C1 segment of cervical spinal cord (tissue), 14 donors: ENCODE measurements at regions not wholly inside any gene's neighbourhood (a gene's known extent, or its start where the extent isn't known, plus 50 kb on each side); places are given as distances from the start of the nearest gene placed in this dataset.
A peak's percentile ranks its signal among the peaks of the same experiment; 100 is the strongest.
"Not testable (repeated sequence)": the region's sequence is repeated elsewhere in the genome, so short reads cannot be mapped to it uniquely, and the experiment has no call there.

ENCODE experiments used
- DNase-seq, 14 donors: peaks; one replicate each; lab custom pipeline; 2025; lab: John Stamatoyannopoulos, UW

GRCh38 chr5:119694284-119694683 lies 64.9 kb downstream of the FAM170A start:
- DNase-seq: no peak

- DNase-seq: no peak
These were observed 76.7 kb downstream of the FAM170A start for GRCh38 chr5:119706049-119706448.

DNA sequence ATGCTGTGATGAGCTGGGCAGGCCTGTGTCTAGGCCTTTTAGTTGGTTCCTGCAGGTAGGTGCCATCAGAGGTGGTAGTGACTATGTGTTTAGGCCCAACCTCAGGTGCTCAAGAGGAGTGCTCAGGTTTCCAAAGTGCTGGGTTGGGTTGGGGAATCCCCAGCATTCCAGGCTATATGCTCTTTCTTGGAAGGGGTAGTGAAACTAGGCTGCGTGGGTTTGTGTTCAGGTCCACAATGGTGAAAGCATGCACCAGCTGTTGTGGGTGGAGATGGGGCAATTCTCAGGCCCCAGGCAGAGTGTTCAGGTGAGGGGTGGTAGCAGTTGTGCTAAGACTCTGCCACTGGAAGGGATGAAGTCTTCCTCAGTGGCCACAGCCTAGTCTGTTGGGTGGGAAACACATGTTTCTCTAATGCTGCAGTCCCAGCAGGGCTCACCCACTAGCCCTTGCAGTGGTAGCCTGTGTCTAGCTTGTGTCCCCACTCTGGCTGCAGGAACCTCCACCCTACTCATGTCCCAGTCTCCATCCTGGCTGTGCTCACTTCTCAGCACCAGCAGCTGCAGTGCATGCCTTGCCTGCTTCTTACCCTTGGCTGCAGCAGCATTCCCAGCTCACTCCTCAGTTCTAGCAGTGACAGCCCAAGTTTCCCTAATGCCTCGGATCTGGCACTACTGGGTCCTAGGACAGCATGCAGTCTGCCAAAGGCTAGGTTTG lies 78.9 kb downstream of the FAM170A start:
- no peak for DNase-seq

DNA sequence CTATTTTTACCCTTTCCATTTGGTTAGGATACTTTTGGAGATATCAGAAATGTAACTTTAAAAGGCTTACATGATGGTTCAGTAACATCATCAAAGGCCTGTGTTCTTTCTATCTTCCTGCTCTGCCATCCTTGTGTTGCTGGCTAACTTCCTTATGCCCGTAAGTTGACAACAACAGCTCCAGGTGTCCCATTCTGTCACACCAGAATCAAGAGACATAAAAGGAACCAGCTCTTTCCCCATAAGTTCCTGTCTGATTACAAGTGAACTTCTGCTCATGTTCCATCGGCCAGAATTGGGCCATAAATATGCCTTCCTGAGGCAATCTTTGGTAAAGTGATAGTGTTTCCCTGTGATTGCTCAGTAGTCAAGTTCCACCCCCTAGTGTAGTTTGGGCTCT lies 92.4 kb downstream of the FAM170A start:
- no peak for DNase-seq

DNA sequence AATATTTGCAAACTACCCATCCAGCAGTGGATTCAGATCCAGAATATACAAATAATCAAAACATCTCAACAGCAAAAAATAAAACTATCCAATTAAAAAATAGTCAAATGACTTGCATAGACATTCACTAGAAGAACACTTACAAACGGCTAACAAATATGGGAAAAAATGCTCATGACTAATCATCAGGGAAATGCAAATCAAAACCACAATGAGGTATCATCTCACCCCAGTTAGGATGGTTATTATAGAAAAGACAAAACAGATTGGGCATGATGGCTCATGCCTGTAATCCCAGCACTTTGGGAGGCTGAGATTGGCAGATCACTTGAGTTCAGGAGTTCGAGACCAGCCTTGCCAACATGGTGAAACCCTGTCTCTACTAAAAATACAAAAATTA lies 95.9 kb downstream of the FAM170A start:
- DNase-seq: not testable (repeated sequence)

DNA sequence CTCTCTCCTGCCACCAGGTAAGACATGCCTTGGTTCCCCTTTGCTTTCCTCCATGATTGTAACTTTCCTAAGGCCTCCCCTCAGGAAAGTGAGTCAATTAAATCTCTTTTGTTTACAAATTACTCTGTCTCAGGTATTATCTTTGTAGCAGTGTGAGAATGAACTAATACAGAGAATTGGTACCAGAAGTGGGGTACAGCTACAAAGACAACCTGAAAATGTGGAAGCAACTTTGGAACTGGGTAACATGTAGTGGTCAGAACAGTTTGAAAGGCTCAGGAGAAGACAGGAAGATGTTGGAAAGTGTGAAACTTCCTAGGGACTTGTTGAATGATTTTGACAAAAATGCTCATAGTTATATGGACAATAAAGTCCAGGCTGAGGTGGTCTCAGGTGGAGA lies 97.2 kb downstream of the FAM170A start:
- DNase-seq: no peak

- no peak for DNase-seq
These were observed 110.9 kb downstream of the FAM170A start for GRCh38 chr5:119740225-119740624.

GRCh38 chr5:119741691-119742090 lies 112.3 kb downstream of the FAM170A start:
- DNase-seq: no peak

- DNase-seq: no peak
These were observed 113.0 kb downstream of the FAM170A start for GRCh38 chr5:119742311-119742710.

DNA sequence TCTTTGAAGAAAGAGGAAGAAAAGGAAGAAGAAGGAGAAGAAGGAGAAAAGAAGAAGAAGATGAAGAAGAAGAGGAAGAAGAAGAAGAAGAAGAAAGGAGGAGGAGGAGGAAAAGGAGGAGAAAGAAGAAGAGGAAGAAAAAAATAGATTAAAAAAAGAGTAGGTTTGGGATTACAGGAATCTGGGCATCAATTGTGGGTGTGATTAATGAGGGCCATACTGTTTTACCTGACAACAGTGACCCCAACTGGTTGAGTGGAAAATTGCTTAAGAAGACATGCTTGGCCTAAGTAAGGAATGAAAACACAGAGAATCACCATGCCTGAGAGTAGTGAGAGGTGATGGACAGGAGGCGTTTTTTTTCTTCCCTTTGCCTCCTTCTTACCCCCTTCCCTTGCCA lies 114.6 kb downstream of the FAM170A start:
- DNase-seq: peak in 2 of 14 donors; percentile 0 to 8

- DNase-seq: no peak
These were observed 116.6 kb downstream of the FAM170A start for GRCh38 chr5:119745976-119746375.

DNA sequence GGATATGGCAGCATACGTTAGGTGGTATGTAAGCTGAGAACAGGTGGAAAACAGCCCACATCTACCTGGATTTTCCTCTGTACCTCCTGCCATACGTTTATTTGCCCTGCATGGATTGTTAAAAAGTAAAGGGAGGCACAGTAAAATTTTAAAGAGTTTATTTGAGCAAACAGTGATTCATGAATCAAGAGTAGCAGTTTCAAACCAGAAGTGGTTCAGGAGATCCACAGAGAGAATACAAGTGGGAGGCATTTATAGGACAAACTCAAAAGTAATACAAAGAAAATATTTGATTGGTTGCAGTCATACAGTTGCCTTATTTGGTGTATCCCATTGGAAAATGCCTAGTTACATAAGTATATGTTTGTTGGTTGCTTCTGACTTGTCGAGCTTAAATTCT lies 117.6 kb downstream of the FAM170A start:
- no peak for DNase-seq

DNA sequence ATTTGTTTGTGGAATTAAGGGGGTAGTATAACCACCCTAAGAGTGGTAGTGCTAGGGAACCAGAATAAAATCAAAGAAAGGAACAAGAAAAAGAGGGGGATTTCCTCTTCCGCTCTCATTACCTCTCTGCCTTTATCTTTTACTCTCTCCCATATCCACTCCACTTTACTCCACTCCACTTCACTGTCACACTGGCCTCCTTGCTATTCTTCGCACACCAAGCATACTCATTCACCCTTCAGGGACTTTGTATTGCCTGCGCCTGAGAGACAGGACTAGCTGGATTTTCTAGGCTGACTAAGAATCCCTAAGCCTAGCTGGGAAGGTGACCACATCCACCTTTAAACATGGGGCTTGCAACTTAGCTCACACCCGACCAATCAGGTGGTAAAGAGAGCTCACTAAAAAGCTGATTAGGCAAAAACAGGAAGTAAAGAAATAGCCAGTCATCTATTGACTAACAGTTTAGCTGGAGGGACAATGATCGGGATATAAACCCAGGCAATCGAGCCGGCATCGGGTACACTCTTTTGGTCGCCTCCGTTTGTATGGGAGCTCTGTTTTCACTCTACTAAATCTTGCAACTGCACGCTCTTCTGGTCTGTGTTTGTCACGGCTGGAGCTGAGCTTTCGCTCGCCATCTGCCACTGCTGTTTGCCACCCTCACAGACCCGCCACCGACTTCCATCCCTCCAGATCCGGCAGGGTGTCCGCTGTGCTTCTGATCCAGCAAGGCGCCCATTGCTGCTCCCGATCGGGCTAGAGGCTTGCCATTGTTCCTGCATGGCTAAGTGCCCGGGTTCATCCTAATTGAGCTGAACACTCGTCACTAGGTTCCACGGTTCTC lies 121.8 kb downstream of the FAM170A start:
- no peak for DNase-seq

GRCh38 chr5:119751734-119752094 lies 122.4 kb downstream of the FAM170A start:
- DNase-seq: no peak

DNA sequence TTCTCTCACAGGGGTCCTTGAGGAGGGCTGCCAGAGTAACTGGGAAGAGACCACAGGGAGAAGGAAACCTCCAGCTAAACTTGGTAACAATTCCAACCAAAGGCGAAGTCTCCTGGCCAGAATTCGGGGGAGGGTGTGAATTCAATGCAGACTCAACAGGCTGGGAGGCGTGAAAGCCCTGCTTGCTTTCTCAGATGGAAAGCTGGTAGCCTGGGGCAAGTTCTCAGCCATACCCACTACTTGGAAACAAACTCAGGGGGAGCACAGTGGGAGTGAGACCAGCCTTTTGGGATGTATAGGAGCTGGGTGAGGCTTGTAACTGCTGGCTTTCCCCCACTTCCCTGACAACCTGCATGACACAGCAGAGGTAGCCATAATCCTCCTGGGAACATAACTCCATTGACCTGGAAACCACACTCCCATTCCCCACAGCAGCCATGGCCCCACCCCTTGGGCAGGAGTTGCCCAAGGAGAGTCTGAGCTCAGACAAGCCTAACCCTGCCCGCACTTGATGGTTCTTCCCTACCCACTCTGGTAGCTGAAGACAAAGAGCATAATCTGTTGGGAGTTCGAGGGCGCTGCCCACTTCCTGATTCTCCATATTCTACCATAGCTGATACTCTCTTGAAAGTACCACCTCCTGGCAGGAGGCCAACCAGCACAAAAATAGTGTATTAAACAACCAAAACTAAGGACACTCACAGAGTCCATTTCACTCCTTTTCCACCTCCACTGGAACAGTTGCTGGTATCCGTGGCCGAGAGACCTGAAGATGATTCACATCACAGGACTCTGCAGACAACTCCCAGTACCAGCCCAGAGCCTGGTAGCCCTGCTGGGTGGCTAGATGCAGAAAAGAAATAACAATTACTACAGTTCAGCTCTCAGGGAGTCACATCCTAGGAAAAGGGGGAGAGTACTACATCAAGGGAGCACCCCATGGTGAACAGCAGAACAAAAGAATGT lies 123.8 kb downstream of the FAM170A start:
- no peak for DNase-seq

DNA sequence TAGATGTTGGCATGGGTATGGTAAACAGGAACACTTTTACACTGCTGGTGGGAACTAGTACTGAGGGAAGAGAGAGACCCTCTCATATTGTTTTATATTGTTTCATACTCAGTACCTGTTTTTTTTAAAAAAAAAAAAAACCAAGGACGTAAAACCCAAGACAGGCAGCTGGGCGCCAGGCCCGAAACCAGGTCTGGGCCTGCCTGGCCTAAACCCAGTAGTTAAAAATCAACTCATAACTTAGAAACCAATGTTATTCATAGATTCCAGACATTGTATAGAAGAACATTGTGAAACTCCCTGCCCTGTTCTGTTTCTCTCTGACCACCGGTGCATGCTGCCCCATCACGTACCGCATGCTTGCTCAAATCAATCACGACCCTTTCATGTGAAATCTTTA lies 125.5 kb downstream of the FAM170A start:
- not testable (repeated sequence) for DNase-seq

DNA sequence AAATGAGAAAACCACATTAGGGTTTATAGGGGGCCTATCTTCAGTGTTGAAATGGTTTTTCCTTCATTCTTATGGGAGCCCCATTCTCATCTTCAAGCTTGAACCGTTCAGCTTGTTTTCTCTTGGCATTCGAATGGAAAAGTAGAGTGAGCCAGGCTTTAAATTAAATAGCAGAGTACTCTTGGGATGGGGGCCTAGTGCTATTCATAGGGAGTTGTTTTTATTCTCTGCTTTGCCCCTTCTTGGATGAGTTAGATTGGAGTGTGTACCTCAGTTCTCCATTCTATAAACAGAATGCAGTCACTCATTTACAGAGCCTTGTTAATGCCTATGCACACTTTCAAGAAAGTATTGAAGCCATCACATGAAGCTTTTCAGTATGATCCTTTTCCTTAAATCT lies 127.9 kb downstream of the FAM170A start:
- no peak for DNase-seq

GRCh38 chr5:119769695-119770693 lies 140.6 kb downstream of the FAM170A start:
- DNase-seq: not testable (repeated sequence)

DNA sequence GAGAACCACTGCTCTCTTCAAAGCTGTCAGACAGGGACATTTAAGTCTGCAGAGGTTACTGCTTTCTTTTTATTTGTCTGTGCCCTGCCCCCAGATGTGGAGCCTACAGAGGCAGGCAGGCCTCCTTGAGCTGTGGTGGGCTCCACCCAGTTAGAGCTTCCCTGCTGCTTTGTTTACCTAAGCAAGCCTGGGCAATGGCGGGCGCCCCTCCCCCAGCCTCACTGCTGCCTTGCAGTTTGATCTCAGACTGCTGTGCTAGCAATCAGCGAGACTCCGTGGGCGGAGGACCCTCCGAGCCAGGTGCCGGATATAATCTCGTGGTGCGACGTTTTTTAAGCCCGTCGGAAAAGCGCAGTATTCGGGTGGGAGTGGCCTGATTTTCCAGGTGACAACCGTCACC lies 150.8 kb downstream of the FAM170A start:
- DNase-seq: not testable (repeated sequence)

DNA sequence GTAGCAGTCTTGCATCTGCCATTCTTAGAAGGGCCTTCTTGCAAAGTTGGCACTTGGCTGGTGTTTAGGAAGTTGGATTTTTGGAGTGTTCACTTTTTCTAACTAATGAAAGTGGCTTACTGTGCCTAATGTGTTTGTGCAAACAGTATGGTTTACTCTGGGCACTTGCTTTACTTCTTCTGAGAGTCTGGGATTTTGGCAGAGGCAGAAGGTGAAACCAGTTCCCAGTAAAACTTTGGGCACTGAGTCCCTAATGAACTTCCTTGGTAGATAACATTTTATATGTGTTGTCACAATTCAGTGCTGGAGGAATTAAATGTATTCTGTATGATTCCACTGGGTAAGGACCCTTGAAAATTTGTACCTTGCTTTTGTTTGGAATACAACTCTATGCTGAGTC lies 155.7 kb downstream of the FAM170A start:
- DNase-seq: no peak
